NB4 (cell line): ENCODE measurements at regions not wholly inside any gene's neighbourhood (a gene's known extent, or its start where the extent isn't known, plus 50 kb on each side); places are given as distances from the start of the nearest gene placed in this dataset.

Source experiments
- DNase-seq: peaks from one replicate; pipeline ENCODE4 v3.0.0; 2010; ENCODE audit warnings: low read depth
- H3K4me3 ChIP-seq: one replicate; pipeline ENCODE4 v1.5.1; 2011; ENCODE audit warnings: mild to moderate bottlenecking, low read depth, low read length, moderate library complexity
- CTCF ChIP-seq: IDR thresholded peaks from one replicate; pipeline ENCODE4 v1.5.1; 2012; ENCODE audit warnings: low read depth, low read length
- MAX ChIP-seq: IDR thresholded peaks from 2 replicates; pipeline ENCODE4 v1.6.1; 2011; ENCODE audit warnings: low read depth, low read length
- MYC ChIP-seq: IDR thresholded peaks from 2 replicates; pipeline ENCODE4 v1.6.1; 2011; ENCODE audit warnings: low read depth, low read length
- POLR2A ChIP-seq: IDR thresholded peaks from 2 replicates; pipeline ENCODE4 v1.6.1; 2011; ENCODE audit warnings: mild to moderate bottlenecking; ENCODE audit not compliant: insufficient read length; ENCODE audit errors: extremely low read depth

GRCh38 chr9:7601739-7602138 is 197.8 kb downstream of the DMAC1 start:
- H3K4me3 ChIP-seq = no peak overlapping the region
- TF ChIP-seq CTCF (no peak), MYC (no peak)

GRCh38 chr9:7597716-7598115 is 201.9 kb downstream of the DMAC1 start:
- DNase-seq = no peak
- no peak overlapping the region for H3K4me3 ChIP-seq
- TF ChIP-seq CTCF = no peak
- no peak for TF ChIP-seq MAX
- no peak for TF ChIP-seq POLR2A
- TF ChIP-seq MYC = no peak

More at GRCh38 chr9:7601739-7602138, 197.8 kb downstream of the DMAC1 start:
- DNase-seq = peak; percentile 29

- no peak overlapping the region for H3K4me3 ChIP-seq
- TF ChIP-seq POLR2A (no peak), CTCF (peak; percentile 12)
- no peak for DNase-seq
Observed at GRCh38 chr9:7592321-7593316, 207.0 kb downstream of the DMAC1 start.

GRCh38 chr9:7591501-7591900 is 208.1 kb downstream of the DMAC1 start:
- DNase-seq = no peak
- TF ChIP-seq MAX = no peak
- no peak for TF ChIP-seq MYC
- no peak for TF ChIP-seq CTCF
- TF ChIP-seq POLR2A = no peak
- H3K4me3 ChIP-seq = no peak overlapping the region

GRCh38 chr9:7580568-7580967 is 219.0 kb downstream of the DMAC1 start:
- no peak overlapping the region for H3K4me3 ChIP-seq
- no peak for DNase-seq
- TF ChIP-seq MYC = no peak
- no peak for TF ChIP-seq CTCF
- TF ChIP-seq MAX = no peak
- TF ChIP-seq POLR2A = no peak

- no peak for TF ChIP-seq CTCF
- no peak for TF ChIP-seq POLR2A
- TF ChIP-seq MYC = no peak
- no peak for TF ChIP-seq MAX
- H3K4me3 ChIP-seq = no peak overlapping the region
- DNase-seq = no peak
Observed at GRCh38 chr9:7579351-7579750, 220.2 kb downstream of the DMAC1 start.
